ENCODE measurements at regions not wholly inside any gene's neighbourhood (a gene's known extent, or its start where the extent isn't known, plus 50 kb on each side); places are given as distances from the start of the nearest gene placed in this dataset.

GRCh38 chr3:152930516-152930915 is 95.6 kb downstream of the P2RY1 start:
- Mint-ChIP-seq H3K9me3 (ENCODE audit: unreplicated experiment) (no peaks in the 10 kb centered on the region), H3K27ac (ENCODE audit: unreplicated experiment) (no peak overlapping the region), H3K4me1 (ENCODE audit: low read depth, unreplicated experiment) (no peaks in the 10 kb centered on the region), H3K4me3 (ENCODE audit: unreplicated experiment) (no peak overlapping the region), H3K36me3 (ENCODE audit: unreplicated experiment) (no peaks in the 10 kb centered on the region), H3K27me3 (ENCODE audit: unreplicated experiment) (no peaks in the 10 kb centered on the region)
- no peak for DNase-seq
- TF ChIP-seq CTCF (IDR thresholded peaks at IDR 0.05; ENCODE audit: partially characterized antibody, unreplicated experiment), result no peak

- no peaks in the 10 kb centered on the region for H3K36me3 Mint-ChIP-seq (ENCODE audit: unreplicated experiment)
Measured at GRCh38 chr3:152937234-152937633, 102.3 kb downstream of the P2RY1 start.

GRCh38 chr3:152938974-152939636 is 104.2 kb downstream of the P2RY1 start:
- Mint-ChIP-seq H3K4me3 (ENCODE audit: unreplicated experiment) (no peak overlapping the region), H3K9me3 (ENCODE audit: unreplicated experiment) (no peaks in the 10 kb centered on the region), H3K27ac (ENCODE audit: unreplicated experiment) (no peak overlapping the region), H3K36me3 (ENCODE audit: unreplicated experiment) (no peaks in the 10 kb centered on the region), H3K4me1 (ENCODE audit: low read depth, unreplicated experiment) (no peaks in the 10 kb centered on the region), H3K27me3 (ENCODE audit: unreplicated experiment) (no peaks in the 10 kb centered on the region)
- TF ChIP-seq CTCF (IDR thresholded peaks at IDR 0.05; ENCODE audit: partially characterized antibody, unreplicated experiment), result no peak
- DNase-seq, result no peak

More at GRCh38 chr3:152937234-152937633, 102.3 kb downstream of the P2RY1 start:
- Mint-ChIP-seq H3K4me1 (ENCODE audit: low read depth, unreplicated experiment) (no peaks in the 10 kb centered on the region), H3K4me3 (ENCODE audit: unreplicated experiment) (no peak overlapping the region), H3K9me3 (ENCODE audit: unreplicated experiment) (no peaks in the 10 kb centered on the region), H3K27ac (ENCODE audit: unreplicated experiment) (no peak overlapping the region), H3K27me3 (ENCODE audit: unreplicated experiment) (no peaks in the 10 kb centered on the region)
- no peak for TF ChIP-seq CTCF (IDR thresholded peaks at IDR 0.05; ENCODE audit: partially characterized antibody, unreplicated experiment)
- no peak for DNase-seq

- Mint-ChIP-seq H3K4me3 (ENCODE audit: unreplicated experiment) (no peak overlapping the region), H3K4me1 (ENCODE audit: low read depth, unreplicated experiment) (no peaks in the 10 kb centered on the region), H3K27ac (ENCODE audit: unreplicated experiment) (no peak overlapping the region), H3K36me3 (ENCODE audit: unreplicated experiment) (no peaks in the 10 kb centered on the region), H3K27me3 (ENCODE audit: unreplicated experiment) (no peaks in the 10 kb centered on the region), H3K9me3 (ENCODE audit: unreplicated experiment) (no peaks in the 10 kb centered on the region)
- no peak for TF ChIP-seq CTCF (IDR thresholded peaks at IDR 0.05; ENCODE audit: partially characterized antibody, unreplicated experiment)
- DNase-seq, result no peak
Measured at GRCh38 chr3:152941859-152942258, 106.9 kb downstream of the P2RY1 start.

GRCh38 chr3:152942366-152942765 is 107.4 kb downstream of the P2RY1 start:
- Mint-ChIP-seq H3K27ac (ENCODE audit: unreplicated experiment) (no peak overlapping the region), H3K4me3 (ENCODE audit: unreplicated experiment) (no peak overlapping the region), H3K36me3 (ENCODE audit: unreplicated experiment) (no peaks in the 10 kb centered on the region), H3K27me3 (ENCODE audit: unreplicated experiment) (no peaks in the 10 kb centered on the region), H3K4me1 (ENCODE audit: low read depth, unreplicated experiment) (no peaks in the 10 kb centered on the region), H3K9me3 (ENCODE audit: unreplicated experiment) (no peaks in the 10 kb centered on the region)
- no peak for TF ChIP-seq CTCF (IDR thresholded peaks at IDR 0.05; ENCODE audit: partially characterized antibody, unreplicated experiment)
- no peak for DNase-seq
